Gastroesophageal sphincter (tissue), 4 donors: ENCODE measurements at regions not wholly inside any gene's neighbourhood (a gene's known extent, or its start where the extent isn't known, plus 50 kb on each side); places are given as distances from the start of the nearest gene placed in this dataset.

Source experiments
- ATAC-seq: fragments of 150-250 bp; one replicate; pipeline ENCODE4 v1.9.1; 2016; ENCODE audit warnings: mild to moderate bottlenecking, moderate library complexity
- H3K27ac ChIP-seq, 4 donors: fragments of 200-600 bp; sonication (generic) in 3 of 4; 1 replicate in 3 of 4; 2 replicates in 1 of 4; pipeline ENCODE4 v1.5.1; 2016 to 2019
- H3K27me3 ChIP-seq: fragments of 200-600 bp; sonication (generic); one replicate; pipeline ENCODE4 v1.5.1; 2019
- H3K36me3 ChIP-seq, 2 donors: fragments of 200-600 bp; sonication (generic); one replicate each; pipeline ENCODE4 v1.5.1; 2019; ENCODE audit warnings: control low read depth in 1 of 2
- H3K4me1 ChIP-seq, 3 donors: fragments of 200-600 bp; sonication (generic); 1 replicate in 2 of 3; 2 replicates in 1 of 3; pipeline ENCODE4 v1.5.1; 2016 to 2019; ENCODE audit warnings: control low read depth in 2 of 3
- H3K4me3 ChIP-seq, 2 donors: fragments of 200-600 bp; sonication (generic); one replicate each; pipeline ENCODE4 v1.5.1; 2019; ENCODE audit warnings: mild to moderate bottlenecking in 1 of 2, moderate library complexity in 1 of 2
- H3K9me3 ChIP-seq, 3 donors: fragments of 200-600 bp; sonication (generic); one replicate each; pipeline ENCODE4 v1.5.1; 2017 to 2019; ENCODE audit warnings: control low read depth in 2 of 3
- CTCF ChIP-seq, 4 experiments: fragments of 200-600 bp in 2 of 4; fragments of 450-650 bp in 2 of 4; sonication (generic) in 1 of 4; IDR thresholded peaks; one replicate each; pipeline ENCODE4 v1.5.1; 2017 to 2019; ENCODE audit warnings: antibody characterized with exemption in 4 of 4, mild to moderate bottlenecking in 2 of 4, moderate library complexity in 2 of 4
- EP300 ChIP-seq: sonication (generic); formaldehyde crosslinking; IDR thresholded peaks from one replicate; pipeline ENCODE4 v1.6.1; 2017; ENCODE audit warnings: antibody characterized with exemption, mild to moderate bottlenecking
- POLR2A ChIP-seq, 2 donors: fragments of 450-650 bp; IDR thresholded peaks; one replicate each; pipeline ENCODE4 v1.6.1; 2017; ENCODE audit warnings: antibody characterized with exemption in 2 of 2, mild to moderate bottlenecking in 2 of 2, moderate library complexity in 1 of 2
- POLR2AphosphoS5 ChIP-seq: sonication (generic); formaldehyde crosslinking; IDR thresholded peaks from one replicate; pipeline ENCODE4 v1.6.1; 2017; ENCODE audit warnings: antibody characterized with exemption
- WGBS, 2 donors: methylation state at CpG; one replicate each; pipeline ENCODE4 v1.1.5; 2018; ENCODE audit warnings: low coverage in 1 of 2; 5-methylcytosine and 5-hydroxymethylcytosine counted together

DNA sequence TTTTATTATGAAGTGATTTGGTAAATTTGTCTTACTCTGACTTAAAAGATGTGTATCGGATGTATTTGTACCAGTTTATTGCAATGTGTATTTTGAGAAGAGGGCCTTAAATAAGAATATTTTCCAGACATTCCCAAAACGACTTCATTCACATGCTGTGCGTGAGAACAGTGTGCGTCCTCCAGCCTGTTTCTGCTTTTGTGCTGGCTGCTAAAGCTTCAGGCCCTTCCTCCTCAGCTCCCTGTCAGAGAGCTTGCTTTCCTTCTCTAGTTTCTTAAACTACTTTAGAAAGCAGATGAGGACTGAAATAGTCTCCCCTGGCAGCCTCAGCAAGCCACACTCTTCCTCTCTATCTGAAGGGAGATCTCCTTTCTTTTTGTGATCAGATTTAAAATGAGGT lies 157.8 kb downstream of the SAMD5 start:
- Histone ChIP-seq H3K36me3 (no peaks in the 10 kb centered on the region), H3K27me3 (no peaks in the 10 kb centered on the region), H3K27ac (no peak overlapping the region), H3K4me1 (no peaks in the 10 kb centered on the region), H3K9me3 (peaks cover 0 to 20% (median 0%) of the 10 kb centered on the region in 3 donors), H3K4me3 (no peak overlapping the region)
- 75 to 91% methylated on average over 4 of the region's 4 CpGs for WGBS, 2 donors
- ATAC-seq, result no peak
- TF ChIP-seq POLR2A (IDR thresholded peaks at IDR 0.05) (no peak), CTCF (IDR thresholded peaks at IDR 0.05) (no peak), EP300 (no peak)

DNA sequence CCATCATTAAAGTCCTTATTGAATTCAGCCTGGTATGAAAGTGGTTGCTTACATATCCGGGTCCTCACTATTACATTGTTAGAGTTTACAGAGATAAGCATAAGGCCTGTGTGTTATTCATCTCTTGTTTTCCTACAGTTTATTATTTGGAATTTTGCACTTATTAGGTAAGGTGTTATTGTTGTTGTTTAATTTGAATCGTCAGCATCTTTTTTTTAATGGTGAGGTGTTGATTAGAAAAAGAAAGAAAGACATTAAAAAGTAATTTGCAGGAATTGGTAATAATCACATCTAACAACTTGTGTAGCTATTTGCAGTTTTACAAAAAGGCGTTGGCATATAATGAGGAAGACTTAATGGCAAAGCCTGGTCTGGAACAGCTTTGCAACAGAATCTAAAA lies 158.6 kb downstream of the SAMD5 start:
- H3K27ac ChIP-seq, result no peak overlapping the region
- no peak for ATAC-seq
- TF ChIP-seq CTCF (IDR thresholded peaks at IDR 0.05) (no peak), POLR2AphosphoS5 (no peak), POLR2A (IDR thresholded peaks at IDR 0.05) (no peak), EP300 (no peak)
- H3K4me3 ChIP-seq, result no peak overlapping the region
- H3K9me3 ChIP-seq, result peaks cover 0 to 20% (median 0%) of the 10 kb centered on the region in 3 donors
- no peaks in the 10 kb centered on the region for H3K36me3 ChIP-seq
- H3K27me3 ChIP-seq, result no peaks in the 10 kb centered on the region
- H3K4me1 ChIP-seq, result no peaks in the 10 kb centered on the region
- WGBS, 2 donors, result 76 to 93% methylated on average over 3 of the region's 3 CpGs

DNA sequence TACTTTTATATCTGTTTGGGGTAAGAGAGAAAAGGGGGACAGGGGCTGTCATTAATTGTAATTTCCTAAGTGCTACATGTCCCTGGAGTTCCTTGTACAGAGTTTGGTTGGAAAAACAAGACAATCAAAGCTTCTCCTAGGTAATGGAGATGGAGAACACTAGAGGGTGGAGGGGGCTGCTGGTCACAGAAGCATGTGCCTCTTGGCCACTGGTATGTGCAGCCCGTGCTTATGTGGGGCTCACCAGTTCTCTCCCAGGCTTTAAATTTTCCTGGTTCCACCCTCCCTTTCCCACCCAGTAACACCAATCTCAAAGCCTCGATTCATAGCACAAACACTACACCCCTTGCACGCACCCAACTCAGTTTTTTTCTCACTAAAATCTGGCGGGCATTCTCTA lies 165.6 kb downstream of the SAMD5 start:
- 95% methylated on average over 4 of the region's 4 CpGs; no CpG with 5 or more reads in 1 of the 2 donors for WGBS, 2 donors
- Histone ChIP-seq H3K4me3 (no peak overlapping the region), H3K4me1 (no peaks in the 10 kb centered on the region), H3K36me3 (no peaks in the 10 kb centered on the region), H3K27ac (no peak overlapping the region), H3K9me3 (peaks cover 0 to 17% (median 0%) of the 10 kb centered on the region in 3 donors), H3K27me3 (no peaks in the 10 kb centered on the region)
- TF ChIP-seq CTCF (IDR thresholded peaks at IDR 0.05), result no peak
- no peak for TF ChIP-seq EP300
- TF ChIP-seq POLR2AphosphoS5, result no peak
- no peak for ATAC-seq

- no peak for ATAC-seq
- H3K27ac ChIP-seq, result no peak overlapping the region
- no peaks in the 10 kb centered on the region for H3K4me1 ChIP-seq
- no peak for TF ChIP-seq POLR2AphosphoS5
- TF ChIP-seq CTCF (IDR thresholded peaks at IDR 0.05), result no peak
- no peak for TF ChIP-seq POLR2A (IDR thresholded peaks at IDR 0.05)
- no peak for TF ChIP-seq EP300
- no peaks in the 10 kb centered on the region for H3K27me3 ChIP-seq
- peaks cover 0 to 11% (median 0%) of the 10 kb centered on the region in 3 donors for H3K9me3 ChIP-seq
- H3K36me3 ChIP-seq, result no peaks in the 10 kb centered on the region
- H3K4me3 ChIP-seq, result no peak overlapping the region
Observed at GRCh38 chr6:147674794-147675193, 166.3 kb downstream of the SAMD5 start.

GRCh38 chr6:147675281-147675680 lies 166.8 kb downstream of the SAMD5 start:
- WGBS, 2 donors, result 58 to 69% methylated on average over 6 of the region's 6 CpGs
- Histone ChIP-seq H3K9me3 (peaks cover 0 to 6% (median 0%) of the 10 kb centered on the region in 3 donors), H3K27me3 (no peaks in the 10 kb centered on the region), H3K36me3 (no peaks in the 10 kb centered on the region), H3K27ac (no peak overlapping the region), H3K4me3 (no peak overlapping the region), H3K4me1 (no peaks in the 10 kb centered on the region)
- no peak for ATAC-seq
- no peak for TF ChIP-seq EP300
